Right atrium auricular region (tissue), 2 donors: ENCODE measurements at regions not wholly inside any gene's neighbourhood (a gene's known extent, or its start where the extent isn't known, plus 50 kb on each side); places are given as distances from the start of the nearest gene placed in this dataset.

ENCODE experiments used
- DNase-seq: peaks from one replicate; pipeline ENCODE4 v3.0.0-alpha.2; 2019; ENCODE audit warnings: low spot score
- H3K27ac ChIP-seq, 2 donors: fragments of 200-600 bp; sonication (generic); 1 replicate in 1 of 2; 2 replicates in 1 of 2; pipeline ENCODE4 v1.5.1; 2016 to 2019
- H3K27me3 ChIP-seq, 2 donors: fragments of 200-600 bp; sonication (generic); one replicate each; pipeline versions ENCODE4 v1.5.1 to v1.6.0; 2017 to 2019
- H3K36me3 ChIP-seq: fragments of 200-600 bp; sonication (generic); one replicate; pipeline ENCODE4 v1.5.1; 2016
- H3K4me1 ChIP-seq, 2 donors: fragments of 200-600 bp; sonication (generic); one replicate each; pipeline versions ENCODE4 v1.5.1 to v1.6.0; 2017 to 2019
- H3K4me3 ChIP-seq, 2 donors: fragments of 200-600 bp; sonication (generic); 1 replicate in 1 of 2; 2 replicates in 1 of 2; pipeline ENCODE4 v1.5.1; 2017 to 2019; ENCODE audit warnings: mild to moderate bottlenecking in 1 of 2, moderate library complexity in 1 of 2
- H3K9me3 ChIP-seq, 2 donors: fragments of 200-600 bp; sonication (generic); one replicate each; pipeline ENCODE4 v1.5.1; 2019
- CTCF ChIP-seq, 2 donors: fragments of 200-600 bp; sonication (generic); IDR thresholded peaks; one replicate each; pipeline ENCODE4 v1.5.1; 2019; ENCODE audit warnings: antibody characterized with exemption in 2 of 2

GRCh38 chr2:120401275-120402066, 55.5 kb downstream of the INHBB start:
- Histone ChIP-seq H3K9me3 (no peaks in the 10 kb centered on the region), H3K4me3 (no peak overlapping the region), H3K27ac (no peak overlapping the region), H3K27me3 (no peaks in the 10 kb centered on the region), H3K4me1 (no peaks in the 10 kb centered on the region), H3K36me3 (no peaks in the 10 kb centered on the region)
- no peak for TF ChIP-seq CTCF (IDR thresholded peaks at IDR 0.05)
- DNase-seq = no peak

GRCh38 chr2:120402067-120402433, 56.1 kb downstream of the INHBB start:
- H3K9me3 ChIP-seq = no peaks in the 10 kb centered on the region
- H3K36me3 ChIP-seq = no peaks in the 10 kb centered on the region
- no peak for DNase-seq
- H3K27me3 ChIP-seq = no peaks in the 10 kb centered on the region
- no peak overlapping the region for H3K4me3 ChIP-seq
- H3K4me1 ChIP-seq = no peaks in the 10 kb centered on the region
- no peak overlapping the region for H3K27ac ChIP-seq
- no peak for TF ChIP-seq CTCF (IDR thresholded peaks at IDR 0.05)

- Histone ChIP-seq H3K36me3 (no peaks in the 10 kb centered on the region), H3K4me3 (no peak overlapping the region), H3K4me1 (no peaks in the 10 kb centered on the region), H3K9me3 (no peaks in the 10 kb centered on the region), H3K27me3 (no peaks in the 10 kb centered on the region), H3K27ac (no peak overlapping the region)
- no peak for TF ChIP-seq CTCF (IDR thresholded peaks at IDR 0.05)
- DNase-seq = no peak
Measured at GRCh38 chr2:120402508-120402907, 56.6 kb downstream of the INHBB start.

GRCh38 chr2:120403261-120403660, 57.3 kb downstream of the INHBB start:
- DNase-seq = no peak
- no peak for TF ChIP-seq CTCF (IDR thresholded peaks at IDR 0.05)
- H3K9me3 ChIP-seq = no peaks in the 10 kb centered on the region

GRCh38 chr2:120403676-120404075, 57.7 kb downstream of the INHBB start:
- H3K27me3 ChIP-seq = no peaks in the 10 kb centered on the region
- no peaks in the 10 kb centered on the region for H3K36me3 ChIP-seq
- no peak for DNase-seq
- no peaks in the 10 kb centered on the region for H3K9me3 ChIP-seq
- no peak overlapping the region for H3K4me3 ChIP-seq
- TF ChIP-seq CTCF (IDR thresholded peaks at IDR 0.05) = no peak
- no peaks in the 10 kb centered on the region for H3K4me1 ChIP-seq
- H3K27ac ChIP-seq = no peak overlapping the region

More at GRCh38 chr2:120403261-120403660, 57.3 kb downstream of the INHBB start:
- Histone ChIP-seq H3K27me3 (no peaks in the 10 kb centered on the region), H3K27ac (no peak overlapping the region), H3K4me3 (no peak overlapping the region), H3K36me3 (no peaks in the 10 kb centered on the region), H3K4me1 (no peaks in the 10 kb centered on the region)

GRCh38 chr2:120404274-120404673, 58.3 kb downstream of the INHBB start:
- no peak for TF ChIP-seq CTCF (IDR thresholded peaks at IDR 0.05)
- no peak for DNase-seq

More at GRCh38 chr2:120404274-120404673, 58.3 kb downstream of the INHBB start:
- H3K36me3 ChIP-seq = no peaks in the 10 kb centered on the region
- no peak overlapping the region for H3K27ac ChIP-seq
- no peak overlapping the region for H3K4me3 ChIP-seq
- H3K9me3 ChIP-seq = peaks cover 0 to 5% of the 10 kb centered on the region in 2 donors
- H3K27me3 ChIP-seq = no peaks in the 10 kb centered on the region
- no peaks in the 10 kb centered on the region for H3K4me1 ChIP-seq
